Spleen (tissue), 7 donors: ENCODE measurements at regions not wholly inside any gene's neighbourhood (a gene's known extent, or its start where the extent isn't known, plus 50 kb on each side); places are given as distances from the start of the nearest gene placed in this dataset.

ENCODE experiments used
- POLR2A ChIP-seq, 3 donors: fragments of 450-650 bp; IDR thresholded peaks; one replicate each; pipeline ENCODE4 v1.5.1; 2017; ENCODE audit warnings: antibody characterized with exemption in 3 of 3, mild to moderate bottlenecking in 1 of 3
- TF ChIP-seq, protein P1 (sequence below), 11 experiments: fragments of 200-600 bp in 7 of 11; fragments of 450-650 bp in 4 of 11; sonication (generic) in 4 of 11; IDR thresholded peaks in 8 of 11; conservative IDR thresholded peaks in 3 of 11; 1 replicate in 7 of 11; 2 replicates in 4 of 11; pipeline versions ENCODE4 v1.4.0 to v1.8.0; 2016 to 2021; ENCODE audit warnings: antibody characterized with exemption in 11 of 11, inconsistent platforms in 4 of 11, mild to moderate bottlenecking in 1 of 11
- donor health status: DM: no; HTN: no; CAD: no; lungs with moderate emphysema.
- donor health status: DM: no; HTN: no; CAD: no.
- donor health status: DM: no; HTN: no; CAD: no.

GRCh38 chr11:69233744-69234570 is 60.0 kb upstream of the MYEOV start:
- TF ChIP-seq, protein P1, sequence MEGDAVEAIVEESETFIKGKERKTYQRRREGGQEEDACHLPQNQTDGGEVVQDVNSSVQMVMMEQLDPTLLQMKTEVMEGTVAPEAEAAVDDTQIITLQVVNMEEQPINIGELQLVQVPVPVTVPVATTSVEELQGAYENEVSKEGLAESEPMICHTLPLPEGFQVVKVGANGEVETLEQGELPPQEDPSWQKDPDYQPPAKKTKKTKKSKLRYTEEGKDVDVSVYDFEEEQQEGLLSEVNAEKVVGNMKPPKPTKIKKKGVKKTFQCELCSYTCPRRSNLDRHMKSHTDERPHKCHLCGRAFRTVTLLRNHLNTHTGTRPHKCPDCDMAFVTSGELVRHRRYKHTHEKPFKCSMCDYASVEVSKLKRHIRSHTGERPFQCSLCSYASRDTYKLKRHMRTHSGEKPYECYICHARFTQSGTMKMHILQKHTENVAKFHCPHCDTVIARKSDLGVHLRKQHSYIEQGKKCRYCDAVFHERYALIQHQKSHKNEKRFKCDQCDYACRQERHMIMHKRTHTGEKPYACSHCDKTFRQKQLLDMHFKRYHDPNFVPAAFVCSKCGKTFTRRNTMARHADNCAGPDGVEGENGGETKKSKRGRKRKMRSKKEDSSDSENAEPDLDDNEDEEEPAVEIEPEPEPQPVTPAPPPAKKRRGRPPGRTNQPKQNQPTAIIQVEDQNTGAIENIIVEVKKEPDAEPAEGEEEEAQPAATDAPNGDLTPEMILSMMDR (IDR thresholded peaks at IDR 0.05 in 8 of 11, conservative IDR thresholded peaks at IDR 0.05 in 3 of 11), result no peak
- no peak for TF ChIP-seq POLR2A (IDR thresholded peaks at IDR 0.05)
